HG03175 (cell line): ENCODE measurements at regions not wholly inside any gene's neighbourhood (a gene's known extent, or its start where the extent isn't known, plus 50 kb on each side); places are given as distances from the start of the nearest gene placed in this dataset.
"Not testable (repeated sequence)": the region's sequence is repeated elsewhere in the genome, so short reads cannot be mapped to it uniquely, and the experiment has no call there.

ENCODE experiments used
- ATAC-seq: cut with Tn5 transposase; IDR thresholded peaks from one replicate; pipeline ENCODE4 v1.9.1; 2021; ENCODE audit warnings: mild to moderate bottlenecking, moderate library complexity; ENCODE audit not compliant: unreplicated experiment

DNA sequence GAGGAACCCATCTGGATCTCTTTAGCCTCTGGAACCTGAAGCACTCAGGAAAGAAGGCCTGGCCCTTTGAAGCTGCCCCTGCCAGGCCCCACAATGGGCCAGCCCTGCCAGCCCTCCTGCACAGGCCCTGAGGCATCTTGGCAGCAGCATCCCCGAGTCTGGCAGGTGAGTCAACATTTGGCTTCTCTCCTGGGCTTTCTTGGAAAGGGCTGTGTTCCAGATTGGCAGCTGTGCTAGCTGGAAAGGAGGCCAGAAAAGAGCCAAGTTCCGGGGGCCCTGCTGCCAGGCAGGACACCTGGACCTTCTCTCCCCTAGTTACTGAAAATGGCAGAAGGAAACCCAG is 187.2 kb downstream of the SHQ1 start:
- no peak for ATAC-seq

- ATAC-seq: no peak
Measured at GRCh38 chr3:72660270-72661114, 187.8 kb downstream of the SHQ1 start.

DNA sequence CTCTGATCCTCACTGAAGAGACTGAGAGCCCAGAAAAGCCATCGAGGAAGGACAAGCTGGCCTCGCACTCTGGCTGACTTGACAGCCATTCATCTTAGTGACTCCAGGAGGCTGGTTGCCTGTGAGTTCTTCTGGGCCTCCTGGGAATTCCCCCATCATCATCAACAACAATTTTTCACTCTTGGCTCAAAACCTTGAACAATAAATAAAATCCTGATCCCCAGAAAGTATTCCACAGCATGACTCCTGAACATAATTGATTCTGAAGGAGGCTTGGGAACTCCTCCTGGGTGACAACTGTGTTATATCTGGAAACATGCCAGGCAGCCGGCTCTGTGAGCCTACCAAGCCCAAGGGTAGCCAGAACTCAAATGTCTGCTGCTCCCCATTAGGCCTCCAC is 188.6 kb downstream of the SHQ1 start:
- ATAC-seq: no peak

DNA sequence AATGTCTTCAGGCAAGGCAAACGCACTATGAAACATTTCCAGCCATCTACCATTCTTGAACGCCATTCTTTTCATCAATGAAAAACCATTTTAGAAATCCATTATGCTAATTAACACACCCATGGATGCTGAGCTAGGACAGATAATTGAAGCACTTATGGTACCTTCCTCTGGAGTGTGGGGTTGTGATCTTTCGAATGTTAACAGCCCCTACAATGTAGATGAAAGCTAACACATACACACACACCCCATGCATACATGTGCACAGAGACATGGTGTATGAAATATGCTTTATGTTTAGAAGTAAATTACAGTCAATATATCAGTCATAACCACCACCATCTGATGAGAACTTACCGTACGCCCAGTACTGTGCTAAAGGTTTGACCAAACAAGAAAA is 189.1 kb downstream of the SHQ1 start:
- no peak for ATAC-seq

- no peak for ATAC-seq
Measured at GRCh38 chr3:72658466-72659100, 189.7 kb downstream of the SHQ1 start.

DNA sequence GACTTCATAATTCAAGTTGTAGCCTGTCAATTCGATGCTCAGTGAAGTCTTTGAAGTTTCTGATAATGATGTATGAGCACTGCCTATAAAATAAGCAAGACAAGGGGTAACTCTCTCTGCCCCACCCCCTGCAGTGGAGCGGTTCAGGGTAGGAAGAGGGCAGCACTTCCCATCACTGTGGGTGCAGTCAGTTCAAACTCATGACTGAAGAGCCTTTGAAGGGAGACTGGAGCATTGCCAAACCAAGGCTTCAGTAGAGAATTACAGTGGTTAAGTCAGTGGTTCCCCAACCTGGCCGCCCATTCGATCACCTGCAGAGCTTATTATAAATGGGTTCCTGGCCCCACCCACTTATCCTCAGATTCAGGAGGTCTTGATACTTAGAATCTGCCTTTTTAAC is 190.6 kb downstream of the SHQ1 start:
- no peak for ATAC-seq

DNA sequence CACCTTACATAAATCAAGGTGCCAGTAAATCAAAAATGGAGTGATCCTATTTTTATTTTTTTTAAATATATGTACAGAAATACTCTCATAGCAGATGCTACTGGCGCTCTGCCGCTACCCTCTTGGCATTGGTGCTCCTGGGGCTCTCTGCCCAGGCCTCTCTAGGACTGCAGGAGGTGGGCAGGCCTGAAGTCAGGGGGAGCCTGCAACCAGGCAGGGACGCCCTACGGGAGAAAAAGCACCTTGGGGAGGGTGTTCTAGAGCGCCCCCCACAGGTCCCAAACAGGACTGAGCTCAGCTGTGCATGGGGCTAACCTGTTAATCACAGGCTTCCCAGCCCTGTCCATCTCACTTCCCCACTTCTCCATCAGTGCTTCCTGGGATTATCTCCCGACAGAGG is 192.5 kb downstream of the SHQ1 start:
- no peak for ATAC-seq

DNA sequence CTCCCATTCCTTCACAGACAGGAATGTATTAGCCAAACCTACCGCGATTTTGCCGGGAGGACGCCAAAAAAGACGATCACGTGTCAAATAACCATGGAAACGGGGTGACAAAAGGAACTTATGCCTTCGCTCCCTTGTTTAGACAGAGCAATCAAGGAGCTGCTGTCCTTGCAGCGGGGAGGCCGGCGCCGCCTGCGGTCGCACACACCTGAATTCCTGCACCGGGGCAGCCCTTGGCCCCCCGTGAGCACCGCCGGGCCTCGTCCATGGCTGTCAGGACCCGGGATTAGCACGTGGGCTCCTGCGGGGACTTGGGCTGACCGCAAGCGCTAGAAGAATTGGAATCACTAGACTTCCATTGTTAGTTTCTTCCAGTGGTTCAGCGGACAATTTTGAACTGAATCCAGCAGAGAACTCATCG is 193.1 kb downstream of the SHQ1 start:
- ATAC-seq: no peak

GRCh38 chr3:72652395-72652794 is 195.8 kb downstream of the SHQ1 start:
- ATAC-seq: no peak

GRCh38 chr3:72651498-72651897 is 196.7 kb downstream of the SHQ1 start:
- ATAC-seq: no peak

GRCh38 chr3:72646263-72646662 is 202.0 kb downstream of the SHQ1 start:
- no peak for ATAC-seq

- ATAC-seq: not testable (repeated sequence)
Measured at GRCh38 chr3:72643635-72644034, 204.6 kb downstream of the SHQ1 start.

- ATAC-seq: no peak
Measured at GRCh38 chr3:72641684-72642083, 206.6 kb downstream of the SHQ1 start.

GRCh38 chr3:72641072-72641471 is 207.2 kb downstream of the SHQ1 start:
- no peak for ATAC-seq

DNA sequence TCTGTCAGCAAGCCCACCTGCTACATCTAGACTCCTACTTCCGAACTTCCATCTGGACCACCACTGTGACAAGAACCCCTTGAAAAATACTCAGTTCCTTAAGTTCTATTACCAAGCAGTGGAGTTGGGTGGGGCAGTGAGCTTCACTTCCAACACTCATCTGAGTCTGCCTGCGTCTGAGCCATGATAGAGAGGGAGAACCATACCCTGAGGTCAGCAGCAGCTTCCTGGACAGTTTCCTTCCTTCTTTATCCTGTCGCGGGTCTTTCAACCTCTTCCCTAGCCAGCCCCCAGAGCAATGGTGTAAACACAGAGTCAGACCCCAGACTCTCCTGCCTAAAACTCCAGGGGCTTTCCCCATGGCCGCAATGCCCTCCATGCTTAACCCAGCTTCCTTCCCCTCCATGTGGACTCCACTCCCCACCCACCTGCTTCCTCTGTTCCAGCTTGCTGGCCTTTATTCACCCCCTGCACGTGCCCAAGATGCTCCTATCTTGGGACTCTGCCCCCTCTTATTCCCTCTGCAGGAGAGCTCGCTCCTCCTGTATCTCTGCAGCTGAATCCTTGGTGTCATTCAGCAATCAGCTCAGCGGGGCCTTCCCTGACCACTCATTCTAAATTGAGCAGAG is 211.2 kb downstream of the SHQ1 start:
- ATAC-seq: no peak

DNA sequence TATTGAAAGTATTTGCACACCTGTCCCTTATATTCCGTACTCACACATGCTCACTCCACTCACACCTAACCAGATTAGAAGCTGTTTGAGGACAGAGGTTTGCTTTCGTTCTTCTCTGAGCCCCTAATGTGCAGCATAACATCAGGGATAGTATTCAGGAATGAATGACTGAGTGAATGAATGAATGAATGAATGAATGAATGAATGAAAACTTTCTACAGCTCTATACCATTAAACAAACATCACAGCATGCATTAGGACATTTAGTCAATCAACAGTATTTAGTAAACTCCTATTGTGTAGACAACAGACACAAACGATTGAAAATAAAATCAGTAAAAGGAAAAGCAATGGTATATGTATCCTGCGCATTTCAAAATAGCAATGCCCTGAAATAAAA is 212.7 kb downstream of the SHQ1 start:
- no peak for ATAC-seq

DNA sequence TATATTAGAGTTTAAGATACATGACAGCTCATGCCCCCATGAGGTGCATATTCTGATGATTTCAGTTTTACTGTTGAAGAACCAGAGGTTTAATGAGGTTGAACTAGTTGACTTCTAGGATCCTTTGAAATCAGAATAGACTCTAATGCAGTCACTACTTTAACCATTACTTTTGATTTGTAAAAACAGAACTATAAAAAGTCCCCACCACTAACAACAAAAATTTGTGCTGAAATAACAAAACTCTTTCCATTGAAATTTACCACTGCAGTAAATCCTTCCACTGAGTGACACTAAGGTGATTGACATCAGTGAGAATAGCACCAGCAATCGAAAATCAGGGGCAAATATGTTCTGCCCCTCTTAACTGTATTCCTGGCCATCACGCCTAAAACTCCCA is 214.1 kb downstream of the SHQ1 start:
- no peak for ATAC-seq

GRCh38 chr3:72633534-72633933 is 214.7 kb downstream of the SHQ1 start:
- no peak for ATAC-seq

DNA sequence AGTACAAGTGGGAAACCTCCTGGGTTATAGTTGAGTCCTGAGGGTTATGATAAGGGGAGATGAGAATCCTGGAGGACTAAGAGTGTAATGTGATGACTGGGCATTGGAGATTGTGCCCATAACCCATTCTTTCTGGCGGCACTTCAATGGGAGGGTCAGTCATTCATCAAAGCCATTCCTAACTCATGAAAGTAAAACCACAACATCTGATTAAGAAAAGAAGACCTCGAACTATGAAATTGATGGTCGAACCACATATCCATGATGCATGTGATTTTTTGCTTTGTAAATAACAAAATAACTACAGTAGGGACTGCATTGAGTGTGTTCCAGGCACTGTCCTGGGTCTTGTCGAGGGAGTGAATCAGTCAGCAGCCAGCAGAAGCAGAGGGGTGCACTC is 215.1 kb downstream of the SHQ1 start:
- ATAC-seq: no peak

GRCh38 chr3:72632129-72632528 is 216.1 kb downstream of the SHQ1 start:
- ATAC-seq: no peak

DNA sequence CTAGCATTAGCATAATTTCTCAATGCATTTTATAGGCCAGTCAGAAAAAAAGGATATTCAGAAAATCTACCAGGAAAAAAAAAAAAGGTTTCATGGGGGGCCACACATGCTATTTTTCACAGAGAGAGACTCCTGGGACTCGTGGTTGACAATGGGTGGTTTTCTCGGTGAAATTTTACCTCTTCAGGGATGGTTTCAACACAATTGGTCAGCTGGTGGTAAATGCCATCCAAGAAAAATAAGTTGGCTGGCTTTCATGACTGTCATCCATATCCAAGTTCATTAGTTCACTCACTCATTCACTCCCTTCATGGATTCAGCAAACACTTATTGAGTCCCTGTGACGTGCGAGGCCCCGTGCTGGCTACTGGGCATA is 217.3 kb downstream of the SHQ1 start:
- no peak for ATAC-seq

DNA sequence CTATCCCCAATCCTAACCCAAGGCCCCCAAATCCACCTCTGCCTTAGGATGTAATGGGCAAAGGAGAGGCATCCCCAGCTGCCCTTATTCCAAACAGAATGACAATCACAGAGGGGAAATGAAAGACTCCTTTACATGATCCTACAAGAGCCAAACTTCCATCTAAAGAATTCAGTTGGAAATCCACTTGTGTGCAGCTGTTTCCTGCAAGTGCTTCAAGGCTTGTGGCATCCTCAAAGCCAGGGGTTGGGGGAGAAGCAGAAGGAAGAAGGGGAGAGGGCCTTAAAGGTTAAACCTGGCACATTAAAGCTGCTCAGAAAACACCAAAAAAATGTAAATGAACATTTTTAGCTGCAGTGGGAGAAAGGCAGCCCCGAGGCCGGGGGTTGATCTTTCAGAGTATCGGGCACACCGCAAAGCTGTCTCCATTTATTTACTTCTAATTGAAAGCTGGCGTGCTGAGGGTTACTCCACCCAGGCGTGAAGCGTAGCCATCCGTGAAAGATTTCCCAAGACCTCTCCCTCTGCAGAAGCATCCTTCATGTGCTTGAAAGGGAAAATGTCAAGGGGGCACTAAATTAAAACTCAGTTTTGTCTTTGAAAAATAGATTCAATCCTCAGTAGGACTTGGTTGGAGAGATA is 217.8 kb downstream of the SHQ1 start:
- no peak for ATAC-seq
